CD1c-positive myeloid dendritic cell (primary cell): ENCODE measurements at regions not wholly inside any gene's neighbourhood (a gene's known extent, or its start where the extent isn't known, plus 50 kb on each side); places are given as distances from the start of the nearest gene placed in this dataset.
"Not testable (repeated sequence)": the region's sequence is repeated elsewhere in the genome, so short reads cannot be mapped to it uniquely, and the experiment has no call there.

Source experiments
- DNase-seq: peaks from one replicate; pipeline ENCODE4 v3.0.0-alpha.2; 2016; ENCODE audit errors: extremely low spot score

DNA sequence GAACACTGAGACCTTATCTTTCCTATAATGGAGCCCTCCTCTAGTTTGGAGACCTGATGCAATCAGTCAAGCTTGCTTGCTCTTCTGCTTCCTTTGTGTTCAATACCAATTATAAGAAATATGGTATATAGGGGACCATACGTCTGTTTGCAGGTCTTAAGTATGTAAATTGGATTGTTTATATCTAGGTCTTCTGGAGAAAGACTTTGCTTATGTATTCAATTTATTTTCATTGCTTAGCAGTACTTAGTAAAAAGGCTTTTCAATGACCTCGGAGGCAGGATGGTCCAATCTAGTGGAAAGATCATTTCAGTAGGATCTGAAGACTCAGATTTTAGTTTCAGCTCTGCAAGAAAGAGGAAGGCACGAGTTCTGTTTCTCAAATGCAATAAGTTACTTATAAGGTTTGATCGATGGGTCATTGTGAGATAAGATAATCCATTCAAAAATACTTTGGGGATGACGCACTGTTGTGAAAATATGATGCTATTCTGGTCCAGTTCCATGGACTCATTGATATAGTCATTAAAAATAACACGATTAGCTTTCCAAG, 571.6 kb downstream of the SH2D4B start:
- no peak for DNase-seq

GRCh38 chr10:81116201-81116600, 578.5 kb downstream of the SH2D4B start:
- no peak for DNase-seq

DNA sequence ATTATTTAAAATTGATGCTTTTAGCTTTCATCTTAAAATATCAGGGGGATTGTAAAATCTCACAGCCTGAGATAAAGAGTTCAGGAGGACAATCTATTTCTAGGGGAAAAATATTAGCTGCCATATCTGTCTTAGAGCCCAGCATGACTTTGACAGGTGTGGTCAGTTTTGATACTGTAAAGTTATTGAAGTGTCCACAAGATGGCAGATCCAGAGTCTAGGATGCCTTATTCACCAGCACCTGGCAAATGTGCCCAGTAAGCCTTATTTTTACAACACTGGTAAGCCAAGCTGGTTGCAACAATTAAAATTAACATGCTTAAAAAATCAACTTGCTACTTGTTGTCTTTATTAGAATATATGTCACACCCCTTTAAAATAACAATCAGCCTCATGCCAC, 579.3 kb downstream of the SH2D4B start:
- DNase-seq = no peak

- DNase-seq = no peak
Measured at GRCh38 chr10:81127931-81128330, 590.2 kb downstream of the SH2D4B start.

- no peak for DNase-seq
Measured at GRCh38 chr10:81130014-81130413, 592.3 kb downstream of the SH2D4B start.

GRCh38 chr10:81135851-81136250, 598.1 kb downstream of the SH2D4B start:
- no peak for DNase-seq

DNA sequence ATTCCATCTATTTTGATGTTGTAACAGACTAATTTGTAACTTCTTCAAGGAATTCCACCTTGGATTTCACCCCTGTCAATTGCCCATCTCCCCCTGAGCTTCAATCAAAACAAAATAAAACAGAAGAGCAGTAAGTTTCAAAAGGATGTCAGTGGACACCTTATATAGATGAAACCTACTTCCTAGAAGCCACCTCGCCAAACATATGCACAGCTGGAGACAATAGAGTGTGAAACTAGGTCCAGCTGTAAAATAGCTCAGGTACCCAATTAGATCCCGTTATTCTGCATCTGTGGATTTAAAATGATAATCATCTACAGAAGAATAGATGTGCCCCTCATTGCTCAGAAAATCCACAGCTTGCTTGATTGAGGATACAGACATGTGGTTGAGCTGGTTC, 598.6 kb downstream of the SH2D4B start:
- no peak for DNase-seq

GRCh38 chr10:81145975-81146374, 608.3 kb downstream of the SH2D4B start:
- no peak for DNase-seq

- DNase-seq = no peak
Measured at GRCh38 chr10:81146436-81146835, 608.7 kb downstream of the SH2D4B start.

GRCh38 chr10:81152656-81153055, 615.0 kb downstream of the SH2D4B start:
- DNase-seq = no peak

DNA sequence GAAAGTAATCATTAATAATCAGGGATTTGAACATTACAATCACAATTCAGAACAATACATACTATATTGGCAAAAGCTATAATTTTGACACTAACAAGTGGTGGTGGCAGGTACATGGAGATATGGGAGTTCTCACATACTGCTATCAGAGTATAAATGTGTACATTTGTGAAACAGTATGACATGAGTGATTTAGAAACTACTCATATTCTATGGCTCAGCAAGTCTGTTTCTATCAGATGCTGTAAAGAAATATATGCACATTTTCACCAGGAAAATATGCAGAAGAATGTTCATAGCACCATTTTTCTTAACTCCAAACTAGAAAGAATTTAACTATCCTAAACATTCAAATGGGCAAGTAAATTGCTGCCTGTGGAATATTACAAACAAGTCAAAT, 620.0 kb downstream of the SH2D4B start:
- DNase-seq = no peak

DNA sequence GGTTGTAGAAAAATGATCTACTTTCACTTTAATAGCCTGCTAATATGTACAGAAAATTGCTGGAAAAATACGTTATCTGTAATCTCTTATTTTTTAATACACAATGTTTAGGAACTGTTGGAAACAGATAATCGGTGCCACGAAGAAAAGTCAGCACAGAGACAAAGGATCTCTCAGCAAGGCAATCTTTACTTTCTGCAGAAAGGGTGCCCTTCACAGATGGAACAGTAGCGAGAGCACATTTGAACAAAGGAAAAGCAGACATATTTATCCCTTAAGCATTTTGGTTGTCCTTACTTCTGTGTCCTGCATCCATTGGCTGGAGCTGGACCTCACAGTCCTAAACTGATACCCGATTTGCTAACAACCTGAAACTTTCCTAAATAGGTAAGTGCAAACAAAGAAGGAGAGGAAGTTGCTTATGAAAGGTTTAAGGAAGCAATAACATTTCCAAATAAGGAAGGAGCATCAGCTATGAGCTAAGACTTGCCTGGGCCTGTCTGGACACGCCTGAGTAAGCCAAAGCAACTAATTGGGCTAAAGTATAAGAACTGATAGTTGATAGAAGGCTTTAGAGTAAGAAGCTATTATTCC, 640.0 kb downstream of the SH2D4B start:
- no peak for DNase-seq

DNA sequence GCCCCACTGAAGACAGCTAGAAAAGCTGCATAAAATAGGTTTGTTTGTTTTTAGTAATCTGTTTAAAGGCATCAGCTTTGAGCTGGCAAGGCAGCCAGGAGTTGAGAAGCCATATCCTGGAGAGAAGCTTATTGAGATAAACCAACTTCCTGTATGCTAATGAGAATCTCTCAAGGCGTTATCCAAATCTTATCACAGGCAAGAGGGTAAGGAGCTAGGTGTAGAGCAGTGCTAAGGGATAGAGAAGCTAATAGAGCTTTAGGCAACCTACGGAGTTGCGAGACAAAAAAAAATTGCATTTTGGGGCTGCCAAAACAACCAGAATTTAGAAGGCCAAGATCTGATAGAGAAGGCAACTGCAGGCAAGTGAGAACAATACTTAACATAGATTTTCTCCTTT, 641.6 kb downstream of the SH2D4B start:
- DNase-seq = no peak

- peak; percentile 5 for DNase-seq
Measured at GRCh38 chr10:81179805-81180452, 642.2 kb downstream of the SH2D4B start.

DNA sequence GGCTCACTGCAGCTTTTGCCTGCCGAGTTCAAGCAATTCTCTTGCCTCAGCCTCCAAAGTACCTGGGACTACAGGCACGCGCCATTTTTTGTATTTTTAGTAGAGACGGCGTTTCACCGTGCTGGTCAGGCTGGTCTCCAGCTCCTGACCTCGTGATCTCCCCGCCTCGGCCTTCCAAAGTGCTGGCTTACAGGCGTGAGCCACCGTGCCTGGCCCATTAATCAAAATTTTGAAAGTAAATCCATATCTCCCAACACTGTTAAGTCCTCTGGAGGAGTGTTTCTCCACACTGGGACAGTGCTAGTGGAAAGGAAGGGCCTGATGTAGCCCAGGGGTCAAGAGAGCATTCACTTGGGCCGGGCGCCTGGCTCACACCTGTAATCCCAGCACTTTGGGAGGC, 644.6 kb downstream of the SH2D4B start:
- no peak for DNase-seq

- no peak for DNase-seq
Measured at GRCh38 chr10:81192221-81192788, 654.6 kb downstream of the SH2D4B start.

- DNase-seq = no peak
Measured at GRCh38 chr10:81200801-81201200, 663.1 kb downstream of the SH2D4B start.

DNA sequence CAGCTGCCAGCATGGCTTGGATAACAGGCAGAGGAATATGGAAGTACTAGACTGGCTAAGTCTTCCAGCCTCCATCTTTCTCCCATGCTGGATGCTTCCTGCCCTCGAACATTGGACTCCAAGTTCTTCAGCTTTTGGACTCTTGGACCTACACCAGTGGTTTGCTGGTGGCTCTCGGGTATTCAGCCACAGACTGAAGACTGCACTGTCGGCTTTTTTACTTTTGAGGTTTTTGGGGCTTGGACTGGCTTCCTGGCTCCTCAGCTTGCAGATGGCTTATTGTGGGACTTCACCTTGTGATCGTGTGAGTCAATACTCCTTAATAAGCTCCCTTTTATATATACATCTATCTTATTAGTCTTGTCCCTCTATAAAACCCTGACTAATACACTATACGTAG, 667.6 kb upstream of the NRG3 start:
- DNase-seq = not testable (repeated sequence)

- no peak for DNase-seq
Measured at GRCh38 chr10:81213370-81213769, 661.6 kb upstream of the NRG3 start.

DNA sequence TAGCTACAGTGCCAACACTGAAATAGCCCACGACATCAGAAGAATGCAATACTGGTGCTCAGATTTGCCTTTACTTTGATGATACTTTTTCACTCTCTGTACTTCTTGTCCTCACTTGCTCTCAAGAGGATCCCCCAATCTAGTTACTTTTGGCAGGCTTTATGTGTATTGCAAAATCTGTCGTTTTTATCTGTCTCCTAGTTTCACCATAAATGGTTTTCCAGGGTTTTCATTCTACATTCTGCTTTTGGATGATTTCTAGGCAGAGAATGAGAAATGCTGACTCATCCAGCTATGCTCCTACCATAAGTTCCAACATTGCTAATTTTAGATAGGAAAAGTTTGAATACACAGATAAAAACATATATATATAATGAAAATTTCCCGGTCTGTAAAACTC, 659.5 kb upstream of the NRG3 start:
- no peak for DNase-seq

- DNase-seq = no peak
Measured at GRCh38 chr10:81216949-81217348, 658.0 kb upstream of the NRG3 start.

DNA sequence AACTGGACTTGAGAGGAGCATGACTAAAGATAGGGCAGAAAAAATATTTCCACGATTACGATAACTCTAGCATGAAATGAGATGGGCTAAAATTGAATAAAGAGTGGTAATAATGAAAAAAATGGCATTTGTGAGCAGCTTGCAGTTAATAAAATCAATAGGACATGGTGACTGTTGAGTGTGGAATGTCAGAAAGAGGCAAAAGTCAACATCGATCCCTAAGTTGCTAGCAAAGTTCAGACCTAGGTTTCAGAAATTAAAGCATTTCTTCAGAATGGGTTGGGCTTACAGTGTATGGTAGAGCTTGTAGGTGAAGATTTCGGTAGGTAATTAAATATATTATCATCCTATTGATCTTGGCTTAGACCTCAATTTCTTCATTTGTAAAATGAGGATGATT, 656.7 kb upstream of the NRG3 start:
- no peak for DNase-seq

- no peak for DNase-seq
Measured at GRCh38 chr10:81219758-81220157, 655.2 kb upstream of the NRG3 start.
